HG03354 (cell line): ENCODE measurements at regions not wholly inside any gene's neighbourhood (a gene's known extent, or its start where the extent isn't known, plus 50 kb on each side); places are given as distances from the start of the nearest gene placed in this dataset.

ENCODE experiments used
- ATAC-seq: cut with Tn5 transposase; IDR thresholded peaks from one replicate; pipeline ENCODE4 v1.9.1; 2021; ENCODE audit warnings: mild to moderate bottlenecking; ENCODE audit not compliant: unreplicated experiment, poor library complexity, severe bottlenecking

- no peak for ATAC-seq
Measured at GRCh38 chr12:88408823-88409222, 171.4 kb downstream of the KITLG start.

GRCh38 chr12:88409257-88409656 lies 171.0 kb downstream of the KITLG start:
- no peak for ATAC-seq

- ATAC-seq = no peak
Measured at GRCh38 chr12:88411689-88412088, 168.6 kb downstream of the KITLG start.

- ATAC-seq = no peak
Measured at GRCh38 chr12:88413646-88414045, 166.6 kb downstream of the KITLG start.

GRCh38 chr12:88416155-88416554 lies 164.1 kb downstream of the KITLG start:
- no peak for ATAC-seq

GRCh38 chr12:88416786-88417185 lies 163.5 kb downstream of the KITLG start:
- no peak for ATAC-seq

GRCh38 chr12:88417531-88417930 lies 162.7 kb downstream of the KITLG start:
- ATAC-seq = no peak

- no peak for ATAC-seq
Measured at GRCh38 chr12:88418856-88419497, 161.3 kb downstream of the KITLG start.

- ATAC-seq = no peak
Measured at GRCh38 chr12:88419794-88420193, 160.5 kb downstream of the KITLG start.

GRCh38 chr12:88420457-88420856 lies 159.8 kb downstream of the KITLG start:
- ATAC-seq = no peak

- no peak for ATAC-seq
Measured at GRCh38 chr12:88424791-88425730, 155.2 kb downstream of the KITLG start.

- ATAC-seq = no peak
Measured at GRCh38 chr12:88428350-88428749, 151.9 kb downstream of the KITLG start.

GRCh38 chr12:88431246-88431645 lies 149.0 kb downstream of the KITLG start:
- ATAC-seq = no peak

- no peak for ATAC-seq
Measured at GRCh38 chr12:88432531-88433490, 147.5 kb downstream of the KITLG start.

- ATAC-seq = peak; percentile 73
Measured at GRCh38 chr12:88433997-88434703, 146.1 kb downstream of the KITLG start.

- ATAC-seq = no peak
Measured at GRCh38 chr12:88435334-88436076, 144.8 kb downstream of the KITLG start.

- ATAC-seq = no peak
Measured at GRCh38 chr12:88437226-88437625, 143.0 kb downstream of the KITLG start.
